Transverse colon (tissue), 4 donors: ENCODE measurements at regions not wholly inside any gene's neighbourhood (a gene's known extent, or its start where the extent isn't known, plus 50 kb on each side); places are given as distances from the start of the nearest gene placed in this dataset.

ENCODE experiments used
- DNase-seq: peaks from one replicate; pipeline ENCODE4 v3.0.0-alpha.2; 2019
- H3K27ac ChIP-seq, 4 donors: fragments of 200-600 bp; sonication (generic); 2 replicates each; pipeline ENCODE4 v1.5.1; 2016 to 2018; ENCODE audit warnings: inconsistent platforms in 4 of 4
- H3K27me3 ChIP-seq: fragments of 200-600 bp; sonication (generic); 2 replicates; pipeline ENCODE4 v1.5.1; 2017; ENCODE audit warnings: inconsistent platforms
- H3K36me3 ChIP-seq, 4 donors: fragments of 200-600 bp; sonication (generic); 2 replicates each; pipeline ENCODE4 v1.5.1; 2017 to 2019; ENCODE audit warnings: inconsistent platforms in 4 of 4
- H3K4me1 ChIP-seq, 4 donors: fragments of 200-600 bp; sonication (generic); 2 replicates each; pipeline ENCODE4 v1.5.1; 2017 to 2020; ENCODE audit warnings: inconsistent platforms in 4 of 4
- H3K4me3 ChIP-seq, 4 donors: fragments of 200-600 bp; sonication (generic); 1 replicate in 1 of 4; 2 replicates in 3 of 4; pipeline versions ENCODE4 v1.5.1 to v1.6.1; 2017 to 2019; ENCODE audit warnings: inconsistent platforms in 4 of 4
- H3K9me3 ChIP-seq, 2 donors: fragments of 200-600 bp; sonication (generic); 2 replicates each; pipeline ENCODE4 v1.5.1; 2017 to 2019; ENCODE audit warnings: inconsistent platforms in 2 of 2
- EP300 ChIP-seq: sonication (generic); formaldehyde crosslinking; IDR thresholded peaks from one replicate; pipeline ENCODE4 v1.6.1; 2017; ENCODE audit warnings: antibody characterized with exemption, low read depth
- POLR2A ChIP-seq: fragments of 450-650 bp; IDR thresholded peaks from one replicate; pipeline ENCODE4 v1.6.1; 2016; ENCODE audit warnings: antibody characterized with exemption, mild to moderate bottlenecking, moderate library complexity
- POLR2AphosphoS5 ChIP-seq, 3 donors: sonication (generic); formaldehyde crosslinking; IDR thresholded peaks; one replicate each; pipeline ENCODE4 v1.6.1; 2016; ENCODE audit warnings: antibody characterized with exemption in 3 of 3
- WGBS, 2 donors: methylation state at CpG; one replicate each; pipeline ENCODE4 v1.1.5; 2018; ENCODE audit warnings: low coverage in 1 of 2; 5-methylcytosine and 5-hydroxymethylcytosine counted together
- in situ Hi-C, 4 donors: fragments of 200-750 bp; cut with MboI; loops; one replicate each; pipeline versions ENCODE4 v1.15.0 to v1.15.1; 2017; ENCODE audit warnings: low sequenced_read_pairs in 3 of 4, low pct_ligation_motif_present in 1 of 4, low pct_unique_long_range_greater_than_20kb in 1 of 4
- intact Hi-C: fragments of 100-400 bp; cut with DNase I; formaldehyde crosslinking; loops from one replicate; pipeline ENCODE4 v1.15.1; 2023; ENCODE audit warnings: low total_unique reads
- TF ChIP-seq, protein P1 (sequence below), 5 experiments: fragments of 200-600 bp in 3 of 5; fragments of 450-650 bp in 2 of 5; sonication (generic) in 3 of 5; IDR thresholded peaks; 1 replicate in 2 of 5; 2 replicates in 3 of 5; pipeline ENCODE4 v1.5.1; 2016 to 2017; ENCODE audit warnings: antibody characterized with exemption in 5 of 5, inconsistent platforms in 3 of 5, mild to moderate bottlenecking in 2 of 5, moderate library complexity in 1 of 5

DNA sequence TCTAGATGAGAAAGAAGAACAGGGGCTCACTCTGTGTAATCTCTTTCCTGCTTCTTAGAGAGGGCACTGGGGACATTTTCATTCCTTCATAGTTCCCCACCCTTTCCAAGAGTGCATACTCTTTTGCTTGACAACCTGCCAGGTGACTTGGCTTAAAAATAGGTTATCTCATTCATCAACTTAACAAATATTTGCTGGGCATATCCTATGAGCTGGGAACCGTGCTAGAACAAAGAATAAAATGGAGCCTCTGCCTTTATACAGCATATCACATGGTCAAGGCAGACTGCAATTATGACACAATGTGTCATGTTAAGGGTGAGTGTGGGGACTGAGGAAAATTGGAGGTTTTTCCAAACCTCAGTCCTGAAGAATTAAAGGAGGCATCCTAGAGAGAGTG is 209.8 kb upstream of the FOXA2 start:
- no peak for TF ChIP-seq EP300
- no peak for TF ChIP-seq POLR2A
- TF ChIP-seq, protein P1, sequence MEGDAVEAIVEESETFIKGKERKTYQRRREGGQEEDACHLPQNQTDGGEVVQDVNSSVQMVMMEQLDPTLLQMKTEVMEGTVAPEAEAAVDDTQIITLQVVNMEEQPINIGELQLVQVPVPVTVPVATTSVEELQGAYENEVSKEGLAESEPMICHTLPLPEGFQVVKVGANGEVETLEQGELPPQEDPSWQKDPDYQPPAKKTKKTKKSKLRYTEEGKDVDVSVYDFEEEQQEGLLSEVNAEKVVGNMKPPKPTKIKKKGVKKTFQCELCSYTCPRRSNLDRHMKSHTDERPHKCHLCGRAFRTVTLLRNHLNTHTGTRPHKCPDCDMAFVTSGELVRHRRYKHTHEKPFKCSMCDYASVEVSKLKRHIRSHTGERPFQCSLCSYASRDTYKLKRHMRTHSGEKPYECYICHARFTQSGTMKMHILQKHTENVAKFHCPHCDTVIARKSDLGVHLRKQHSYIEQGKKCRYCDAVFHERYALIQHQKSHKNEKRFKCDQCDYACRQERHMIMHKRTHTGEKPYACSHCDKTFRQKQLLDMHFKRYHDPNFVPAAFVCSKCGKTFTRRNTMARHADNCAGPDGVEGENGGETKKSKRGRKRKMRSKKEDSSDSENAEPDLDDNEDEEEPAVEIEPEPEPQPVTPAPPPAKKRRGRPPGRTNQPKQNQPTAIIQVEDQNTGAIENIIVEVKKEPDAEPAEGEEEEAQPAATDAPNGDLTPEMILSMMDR (IDR thresholded peaks at IDR 0.05) = no peak
- no peak for DNase-seq
- Histone ChIP-seq H3K9me3 (no peaks in the 10 kb centered on the region), H3K36me3 (no peaks in the 10 kb centered on the region), H3K4me3 (no peak overlapping the region), H3K4me1 (no peaks in the 10 kb centered on the region), H3K27ac (no peak overlapping the region), H3K27me3 (no peaks in the 10 kb centered on the region)
- intact Hi-C loops = no loop called here
- in situ Hi-C loops = no loop called here
- 28% methylated on average over 1 of the region's 1 CpG; no CpG with 5 or more reads in 1 of the 2 donors for WGBS, 2 donors

DNA sequence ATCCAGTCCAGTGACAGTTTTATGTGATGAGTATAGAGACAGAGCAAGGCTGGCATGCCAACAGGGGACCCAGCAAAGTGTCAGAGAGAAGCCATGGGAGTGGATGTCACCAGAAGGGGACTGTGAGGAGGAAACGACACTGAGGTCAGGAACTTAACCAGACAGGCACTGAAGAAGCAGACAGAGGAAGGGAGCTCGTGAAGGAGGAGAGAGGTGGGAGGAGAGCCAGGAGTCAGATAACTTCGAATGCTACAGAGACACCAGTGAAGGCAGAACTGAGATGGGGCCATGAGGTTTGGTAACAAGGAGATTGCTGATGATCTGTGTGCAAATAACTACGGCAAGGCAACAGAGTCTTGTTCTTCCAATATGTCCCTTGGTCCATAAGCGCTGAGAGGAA is 211.1 kb upstream of the FOXA2 start:
- Histone ChIP-seq H3K4me3 (no peak overlapping the region), H3K9me3 (no peaks in the 10 kb centered on the region), H3K4me1 (no peaks in the 10 kb centered on the region), H3K27ac (peak overlapping the region in 2 of 4 donors; percentile 29 to 34), H3K27me3 (no peaks in the 10 kb centered on the region), H3K36me3 (no peaks in the 10 kb centered on the region)
- intact Hi-C loops (no loop called here), in situ Hi-C loops (no loop called here)
- DNase-seq = no peak
- WGBS, 2 donors = 32 to 57% methylated on average over 4 to 5 of the region's 5 CpGs
- TF ChIP-seq, protein P1 (IDR thresholded peaks at IDR 0.05) = no peak
- TF ChIP-seq POLR2A (no peak), EP300 (no peak), POLR2AphosphoS5 (IDR thresholded peaks at IDR 0.05) (no peak)

DNA sequence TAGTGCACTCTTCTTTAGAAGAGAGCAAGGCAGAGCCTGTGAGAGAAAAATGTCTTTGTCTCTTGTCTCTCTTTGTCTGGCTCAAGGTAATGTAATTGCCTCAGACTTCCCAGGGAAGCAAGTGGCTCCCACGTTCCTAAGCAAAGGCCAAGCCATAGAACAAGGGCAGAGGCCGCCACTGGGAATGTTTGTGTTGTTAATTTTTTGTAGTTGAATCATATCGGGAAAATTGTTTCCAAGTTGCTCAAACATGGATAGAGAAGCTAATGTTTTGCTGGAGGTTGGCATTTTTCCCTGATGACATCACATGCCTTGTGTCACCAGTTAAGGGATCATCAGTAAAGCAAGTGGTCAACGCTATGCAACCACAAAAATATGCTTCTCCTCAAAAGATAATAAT is 211.5 kb upstream of the FOXA2 start:
- no peaks in the 10 kb centered on the region for H3K9me3 ChIP-seq
- DNase-seq = peak; percentile 33
- H3K27me3 ChIP-seq = no peaks in the 10 kb centered on the region
- intact Hi-C loops = no loop called here
- H3K4me1 ChIP-seq = no peaks in the 10 kb centered on the region
- peak overlapping the region in 2 of 4 donors; percentile 29 to 34 for H3K27ac ChIP-seq
- 38 to 50% methylated on average over 2 to 4 of the region's 4 CpGs for WGBS, 2 donors
- in situ Hi-C loops = no loop called here
- TF ChIP-seq POLR2A (no peak), EP300 (no peak), POLR2AphosphoS5 (IDR thresholded peaks at IDR 0.05) (peak in 1 of 3 donors; percentile 28)
- TF ChIP-seq, protein P1 (IDR thresholded peaks at IDR 0.05) = no peak
- H3K36me3 ChIP-seq = no peaks in the 10 kb centered on the region
- H3K4me3 ChIP-seq = no peak overlapping the region

DNA sequence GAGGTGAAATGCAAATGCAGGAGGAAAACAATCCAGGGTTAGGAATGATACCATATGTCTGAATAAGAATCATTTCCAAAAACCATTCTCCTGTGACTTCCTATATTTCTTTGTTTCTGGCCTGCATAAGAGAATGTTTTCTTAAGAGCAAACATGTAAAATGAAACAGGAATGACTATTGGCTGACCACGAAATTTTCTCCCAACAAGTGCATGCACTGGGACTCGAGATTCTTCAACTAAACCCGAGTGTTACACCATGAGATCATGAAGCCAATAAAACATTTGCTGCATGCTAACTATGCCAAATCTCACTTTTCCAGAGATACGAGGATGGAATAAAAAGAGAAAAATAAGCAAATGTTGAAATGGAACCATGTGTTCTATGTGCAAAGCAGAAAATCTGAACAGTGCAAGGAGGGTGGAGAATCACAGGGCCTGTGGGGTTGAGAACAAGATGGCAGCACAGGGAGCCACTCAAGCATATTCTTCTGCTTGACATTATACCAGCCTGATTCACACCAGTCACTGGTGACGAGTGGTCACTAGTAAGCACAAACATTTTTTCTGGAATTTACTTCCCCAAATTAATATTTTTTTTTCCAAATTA is 212.2 kb upstream of the FOXA2 start:
- H3K4me1 ChIP-seq = no peaks in the 10 kb centered on the region
- H3K9me3 ChIP-seq = no peaks in the 10 kb centered on the region
- peak overlapping the region in 1 of 4 donors; percentile 14 for H3K27ac ChIP-seq
- in situ Hi-C loops (no loop called here), intact Hi-C loops (no loop called here)
- 64 to 72% methylated on average over 5 of the region's 5 CpGs for WGBS, 2 donors
- no peaks in the 10 kb centered on the region for H3K36me3 ChIP-seq
- no peak overlapping the region for H3K4me3 ChIP-seq
- TF ChIP-seq, protein P1 (IDR thresholded peaks at IDR 0.05) = no peak
- no peak for TF ChIP-seq POLR2AphosphoS5 (IDR thresholded peaks at IDR 0.05)
- no peak for TF ChIP-seq POLR2A
- TF ChIP-seq EP300 = no peak
- no peak for DNase-seq
- H3K27me3 ChIP-seq = no peaks in the 10 kb centered on the region
